ENCODE measurements at regions not wholly inside any gene's neighbourhood (a gene's known extent, or its start where the extent isn't known, plus 50 kb on each side); places are given as distances from the start of the nearest gene placed in this dataset.

GRCh38 chr2:37776487-37776886, 105.0 kb upstream of the CDC42EP3 start:
- intact Hi-C loops (cut with DNase I), result no loop called here
- DNase-seq (ENCODE audit: extremely low spot score in 2 of 2), result no peak
- Histone ChIP-seq H3K36me3 (no peaks in the 10 kb centered on the region), H3K4me1 (peaks cover 35% of the 10 kb centered on the region), H3K4me3 (no peak overlapping the region), H3K9me3 (no peaks in the 10 kb centered on the region), H3K27me3 (no peaks in the 10 kb centered on the region), H3K27ac (peak overlapping the region; percentile 56)
- TF ChIP-seq, protein P1, sequence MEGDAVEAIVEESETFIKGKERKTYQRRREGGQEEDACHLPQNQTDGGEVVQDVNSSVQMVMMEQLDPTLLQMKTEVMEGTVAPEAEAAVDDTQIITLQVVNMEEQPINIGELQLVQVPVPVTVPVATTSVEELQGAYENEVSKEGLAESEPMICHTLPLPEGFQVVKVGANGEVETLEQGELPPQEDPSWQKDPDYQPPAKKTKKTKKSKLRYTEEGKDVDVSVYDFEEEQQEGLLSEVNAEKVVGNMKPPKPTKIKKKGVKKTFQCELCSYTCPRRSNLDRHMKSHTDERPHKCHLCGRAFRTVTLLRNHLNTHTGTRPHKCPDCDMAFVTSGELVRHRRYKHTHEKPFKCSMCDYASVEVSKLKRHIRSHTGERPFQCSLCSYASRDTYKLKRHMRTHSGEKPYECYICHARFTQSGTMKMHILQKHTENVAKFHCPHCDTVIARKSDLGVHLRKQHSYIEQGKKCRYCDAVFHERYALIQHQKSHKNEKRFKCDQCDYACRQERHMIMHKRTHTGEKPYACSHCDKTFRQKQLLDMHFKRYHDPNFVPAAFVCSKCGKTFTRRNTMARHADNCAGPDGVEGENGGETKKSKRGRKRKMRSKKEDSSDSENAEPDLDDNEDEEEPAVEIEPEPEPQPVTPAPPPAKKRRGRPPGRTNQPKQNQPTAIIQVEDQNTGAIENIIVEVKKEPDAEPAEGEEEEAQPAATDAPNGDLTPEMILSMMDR (IDR thresholded peaks at IDR 0.05), result no peak
- TF ChIP-seq POLR2AphosphoS5 (IDR thresholded peaks at IDR 0.05; ENCODE audit: insufficient read depth in 1 of 2, low read depth in 1 of 2) (no peak), POLR2A (IDR thresholded peaks at IDR 0.05) (no peak)

DNA sequence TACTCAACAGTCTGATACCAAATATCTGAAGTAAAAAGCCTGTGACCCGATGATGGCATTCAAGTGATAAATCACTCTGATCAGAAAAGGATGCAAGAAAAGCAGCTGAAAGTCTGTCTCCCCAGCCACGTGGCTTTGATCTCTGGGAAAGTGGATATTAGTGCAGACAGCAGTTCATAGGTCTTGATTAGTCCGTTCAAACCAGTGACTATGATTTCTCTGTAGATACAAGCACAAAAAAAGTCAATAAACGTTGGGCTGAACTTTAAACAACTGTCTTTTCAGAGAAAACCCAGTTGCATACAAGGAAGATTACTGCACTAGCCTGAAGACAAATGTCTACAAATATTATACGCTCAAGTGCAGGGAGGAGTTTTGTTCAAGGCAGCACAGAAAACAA, 107.7 kb upstream of the CDC42EP3 start:
- H3K27ac ChIP-seq, result peak overlapping the region; percentile 51
- intact Hi-C loops (cut with DNase I), result no loop called here
- H3K9me3 ChIP-seq, result no peaks in the 10 kb centered on the region
- peaks cover 41% of the 10 kb centered on the region for H3K4me1 ChIP-seq
- no peak for DNase-seq (ENCODE audit: extremely low spot score in 2 of 2)
- no peaks in the 10 kb centered on the region for H3K27me3 ChIP-seq
- H3K36me3 ChIP-seq, result no peaks in the 10 kb centered on the region
- TF ChIP-seq POLR2A (IDR thresholded peaks at IDR 0.05), result no peak
- no peak for TF ChIP-seq POLR2AphosphoS5 (IDR thresholded peaks at IDR 0.05; ENCODE audit: insufficient read depth in 1 of 2, low read depth in 1 of 2)
- TF ChIP-seq, protein P1 (IDR thresholded peaks at IDR 0.05), result no peak
- H3K4me3 ChIP-seq, result no peak overlapping the region

GRCh38 chr2:37779611-37780386, 108.4 kb upstream of the CDC42EP3 start:
- Histone ChIP-seq H3K4me1 (peaks cover 39% of the 10 kb centered on the region), H3K9me3 (no peaks in the 10 kb centered on the region), H3K27ac (peak overlapping the region; percentile 51), H3K36me3 (no peaks in the 10 kb centered on the region), H3K27me3 (no peaks in the 10 kb centered on the region), H3K4me3 (no peak overlapping the region)
- no peak for TF ChIP-seq POLR2AphosphoS5 (IDR thresholded peaks at IDR 0.05; ENCODE audit: insufficient read depth in 1 of 2, low read depth in 1 of 2)
- TF ChIP-seq, protein P1 (IDR thresholded peaks at IDR 0.05), result no peak
- no peak for TF ChIP-seq POLR2A (IDR thresholded peaks at IDR 0.05)
- no peak for DNase-seq (ENCODE audit: extremely low spot score in 2 of 2)
- intact Hi-C loops (cut with DNase I), result no loop called here

GRCh38 chr2:37780387-37780676, 108.9 kb upstream of the CDC42EP3 start:
- no peak overlapping the region for H3K4me3 ChIP-seq
- peak overlapping the region; percentile 51 for H3K27ac ChIP-seq
- H3K4me1 ChIP-seq, result peaks cover 34% of the 10 kb centered on the region
- H3K36me3 ChIP-seq, result no peaks in the 10 kb centered on the region
- no peaks in the 10 kb centered on the region for H3K27me3 ChIP-seq
- no peaks in the 10 kb centered on the region for H3K9me3 ChIP-seq
- intact Hi-C loops (cut with DNase I), result no loop called here
- DNase-seq (ENCODE audit: extremely low spot score in 2 of 2), result no peak
- TF ChIP-seq POLR2A (IDR thresholded peaks at IDR 0.05) (no peak), POLR2AphosphoS5 (IDR thresholded peaks at IDR 0.05; ENCODE audit: insufficient read depth in 1 of 2, low read depth in 1 of 2) (no peak)
- TF ChIP-seq, protein P1 (IDR thresholded peaks at IDR 0.05), result no peak

GRCh38 chr2:37781028-37781427, 109.6 kb upstream of the CDC42EP3 start:
- Histone ChIP-seq H3K27ac (no peak overlapping the region), H3K27me3 (no peaks in the 10 kb centered on the region), H3K4me3 (no peak overlapping the region), H3K9me3 (no peaks in the 10 kb centered on the region), H3K36me3 (no peaks in the 10 kb centered on the region), H3K4me1 (peaks cover 27% of the 10 kb centered on the region)
- intact Hi-C loops (cut with DNase I), result no loop called here
- no peak for DNase-seq (ENCODE audit: extremely low spot score in 2 of 2)
- TF ChIP-seq POLR2A (IDR thresholded peaks at IDR 0.05) (no peak), POLR2AphosphoS5 (IDR thresholded peaks at IDR 0.05; ENCODE audit: insufficient read depth in 1 of 2, low read depth in 1 of 2) (no peak)
- TF ChIP-seq, protein P1 (IDR thresholded peaks at IDR 0.05), result no peak

All from vagina (tissue), 2 donors.